Endodermal cell (in vitro differentiated cells): ENCODE measurements at regions not wholly inside any gene's neighbourhood (a gene's known extent, or its start where the extent isn't known, plus 50 kb on each side); places are given as distances from the start of the nearest gene placed in this dataset.

Experiments used
- DNase-seq: peaks from one replicate; pipeline ENCODE4 v3.0.0-alpha.2; 2017
- H3K27ac ChIP-seq: 2 replicates; pipeline ENCODE4 v1.5.1; 2013; ENCODE audit warnings: mild to moderate bottlenecking, low read depth, low read length, moderate library complexity
- H3K27me3 ChIP-seq: 2 replicates; pipeline ENCODE4 v1.6.1; 2013; ENCODE audit warnings: mild to moderate bottlenecking, low read length, moderate library complexity; ENCODE audit not compliant: insufficient read depth, control insufficient read depth, poor library complexity, severe bottlenecking
- H3K36me3 ChIP-seq: 2 replicates; pipeline ENCODE4 v1.7.0; 2013; ENCODE audit warnings: mild to moderate bottlenecking, low read length, moderate library complexity; ENCODE audit not compliant: control insufficient read depth, insufficient read depth
- H3K4me1 ChIP-seq: one replicate; pipeline ENCODE4 v1.7.0; 2013; ENCODE audit warnings: low read length; ENCODE audit not compliant: control insufficient read depth, insufficient read depth
- H3K4me3 ChIP-seq: 2 replicates; pipeline ENCODE4 v1.5.1; 2013; ENCODE audit warnings: mild to moderate bottlenecking, low read length, moderate library complexity
- H3K9ac ChIP-seq: 2 replicates; pipeline ENCODE4 v1.6.1; 2013; ENCODE audit warnings: mild to moderate bottlenecking, low read length, moderate library complexity; ENCODE audit not compliant: poor library complexity, severe bottlenecking; ENCODE audit errors: extremely low read depth
- H3K9me3 ChIP-seq: 2 replicates; pipeline ENCODE4 v1.6.1; 2013; ENCODE audit warnings: mild to moderate bottlenecking, low read length, moderate library complexity; ENCODE audit not compliant: control insufficient read depth
- H3K27ac Mint-ChIP-seq: 2 replicates; pipeline ENCODE4 v1.8.0; 2020; ENCODE audit warnings: mixed read lengths
- H3K27me3 Mint-ChIP-seq: 2 replicates; pipeline ENCODE4 v1.8.0; 2021; ENCODE audit warnings: mild to moderate bottlenecking, mixed read lengths; ENCODE audit not compliant: insufficient read depth
- H3K36me3 Mint-ChIP-seq: 2 replicates; pipeline ENCODE4 v1.8.0; 2020; ENCODE audit warnings: low read depth, mixed read lengths
- H3K4me1 Mint-ChIP-seq: 2 replicates; pipeline ENCODE4 v1.8.0; 2020; ENCODE audit warnings: mixed read lengths
- H3K4me3 Mint-ChIP-seq: 2 replicates; pipeline ENCODE4 v1.8.0; 2020; ENCODE audit warnings: mild to moderate bottlenecking, moderate library complexity, mixed read lengths
- H3K9me3 Mint-ChIP-seq: 2 replicates; pipeline ENCODE4 v1.8.0; 2020; ENCODE audit warnings: mild to moderate bottlenecking, mixed read lengths
- CTCF ChIP-seq: fragments of 200-600 bp; sonication (generic); conservative IDR thresholded peaks from 2 replicates; pipeline ENCODE4 v1.5.0; 2021; ENCODE audit warnings: antibody characterized with exemption, mild to moderate bottlenecking
- WGBS, 2 experiments: methylation state at CpG; one replicate each; pipeline versions ENCODE4 v1.1.5 to v1.1.7; 2013; ENCODE audit warnings: missing lambda C conversion rate in 2 of 2, mixed read lengths in 1 of 2; ENCODE audit not compliant: insufficient coverage in 1 of 2, insufficient read length in 1 of 2; 5-methylcytosine and 5-hydroxymethylcytosine counted together

GRCh38 chr17:77781536-77781935, 177.0 kb upstream of the TNRC6C start:
- H3K27ac ChIP-seq: no peak overlapping the region
- H3K9me3 Mint-ChIP-seq: no peaks in the 10 kb centered on the region
- H3K27me3 ChIP-seq: peaks cover 32% of the 10 kb centered on the region
- no peak for TF ChIP-seq CTCF
- no peaks in the 10 kb centered on the region for H3K36me3 Mint-ChIP-seq
- H3K9ac ChIP-seq: no peak overlapping the region
- H3K4me3 Mint-ChIP-seq: no peak overlapping the region
- peaks cover under 1% of the 10 kb centered on the region for H3K4me1 Mint-ChIP-seq
- 54 to 79% methylated on average over 5 to 6 of the region's 7 CpGs for WGBS, 2 experiments
- no peak overlapping the region for H3K4me3 ChIP-seq
- H3K27me3 Mint-ChIP-seq: peaks cover 83% of the 10 kb centered on the region
- H3K36me3 ChIP-seq: no peaks in the 10 kb centered on the region
- no peak for DNase-seq
- no peaks in the 10 kb centered on the region for H3K9me3 ChIP-seq
- no peak overlapping the region for H3K27ac Mint-ChIP-seq
- no peaks in the 10 kb centered on the region for H3K4me1 ChIP-seq

GRCh38 chr17:77782201-77782600, 176.3 kb upstream of the TNRC6C start:
- Mint-ChIP-seq H3K27ac (no peak overlapping the region), H3K27me3 (peaks cover 89% of the 10 kb centered on the region)

GRCh38 chr17:77782611-77783010, 175.9 kb upstream of the TNRC6C start:
- Mint-ChIP-seq H3K9me3 (no peaks in the 10 kb centered on the region), H3K27me3 (peaks cover 93% of the 10 kb centered on the region), H3K36me3 (no peaks in the 10 kb centered on the region), H3K4me3 (no peak overlapping the region), H3K4me1 (peaks cover 10% of the 10 kb centered on the region), H3K27ac (no peak overlapping the region)
- Histone ChIP-seq H3K36me3 (no peaks in the 10 kb centered on the region), H3K4me3 (no peak overlapping the region), H3K4me1 (no peaks in the 10 kb centered on the region), H3K27me3 (peaks cover 43% of the 10 kb centered on the region), H3K9me3 (no peaks in the 10 kb centered on the region), H3K9ac (no peak overlapping the region), H3K27ac (no peak overlapping the region)
- DNase-seq: no peak
- no peak for TF ChIP-seq CTCF
- 89 to 93% methylated on average over 7 to 14 of the region's 14 CpGs for WGBS, 2 experiments

More at GRCh38 chr17:77782201-77782600, 176.3 kb upstream of the TNRC6C start:
- Histone ChIP-seq H3K27me3 (peaks cover 39% of the 10 kb centered on the region), H3K9me3 (no peaks in the 10 kb centered on the region), H3K4me1 (no peaks in the 10 kb centered on the region), H3K27ac (no peak overlapping the region), H3K9ac (no peak overlapping the region), H3K36me3 (no peaks in the 10 kb centered on the region), H3K4me3 (no peak overlapping the region)
- WGBS, 2 experiments: 82 to 84% methylated on average over 7 to 10 of the region's 10 CpGs
- DNase-seq: no peak
- H3K36me3 Mint-ChIP-seq: no peaks in the 10 kb centered on the region
- no peaks in the 10 kb centered on the region for H3K9me3 Mint-ChIP-seq
- no peak for TF ChIP-seq CTCF
- H3K4me3 Mint-ChIP-seq: no peak overlapping the region
- H3K4me1 Mint-ChIP-seq: peaks cover 6% of the 10 kb centered on the region
